K562 (cell line): ENCODE measurements at regions not wholly inside any gene's neighbourhood (a gene's known extent, or its start where the extent isn't known, plus 50 kb on each side); places are given as distances from the start of the nearest gene placed in this dataset.

Experiments used
- ATAC-seq: fragments of 200-7000 bp; cut with Tn5 transposase; 3 replicates; pipeline ENCODE4 v1.9.1; 2020; ENCODE audit warnings: moderate library complexity
- BruUV-seq: library from RNA; stranded (reverse); fragments of 400-500 nt; replicated peaks from 2 replicates; lab custom pipeline; 2021; lab: Mats Ljungman, UMichigan
- CTCF ChIA-PET: fragments of 300-600 bp; formaldehyde crosslinking; extraction: SDS; loops from one replicate; lab custom pipeline; 2021; ENCODE audit warnings: low intra/inter-chr PET ratio; lab: Yijun Ruan, JAX
- POLR2A ChIA-PET: fragments of 300-600, 350-650 bp; sonication (Branson Sonifier 250); formaldehyde crosslinking; extraction: SDS; loops from one replicate; lab custom pipeline; 2021; ENCODE audit warnings: antibody characterized with exemption, inconsistent platforms; lab: Yijun Ruan, JAX
- DNase-seq, 4 experiments: peaks; one replicate each; pipeline versions ENCODE4 v3.0.0 to v3.0.0-alpha.2; 2011 to 2018; ENCODE audit warnings: low spot score in 3 of 4, mixed read lengths in 3 of 4; ENCODE audit errors: extremely low read depth in 1 of 4
- FAIRE-seq: peaks from 2 replicates; lab custom pipeline; 2011; peaks lifted over from hg19 to GRCh38; lab: Jason Lieb, UNC
- H2AFZ ChIP-seq: 2 replicates; pipeline ENCODE4 v1.6.0; 2011; ENCODE audit warnings: low read depth, low read length, control low read depth, inconsistent platforms
- H3K27ac ChIP-seq: fragments of 200-600 bp; 3 replicates; pipeline ENCODE4 v1.8.0; 2011; ENCODE audit warnings: low read depth, mild to moderate bottlenecking, control low read depth, inconsistent platforms, low read length, moderate library complexity, mixed read lengths; ENCODE audit errors: extremely low read depth
- H3K27me3 ChIP-seq, 2 experiments: fragments of 300-600 bp in 1 of 2; 2 replicates in 1 of 2; 3 replicates in 1 of 2; pipeline versions ENCODE4 v1.6.0 to v1.8.0; 2011; ENCODE audit warnings: inconsistent platforms in 2 of 2, low read length in 2 of 2, mild to moderate bottlenecking in 1 of 2, mixed read lengths in 1 of 2, moderate library complexity in 1 of 2; ENCODE audit not compliant: control insufficient read depth in 2 of 2, insufficient read depth in 2 of 2
- H3K36me3 ChIP-seq: fragments of 300-600 bp; 3 replicates; pipeline ENCODE4 v1.8.0; 2011; ENCODE audit warnings: mild to moderate bottlenecking, low read length, inconsistent platforms; ENCODE audit not compliant: control insufficient read depth, insufficient read depth
- H3K4me1 ChIP-seq, 2 experiments: fragments of 200-600 bp in 1 of 2; replicated peaks in 1 of 2; 2 replicates in 1 of 2; 3 replicates in 1 of 2; pipeline versions ENCODE4 v1.5.1 to v1.8.0; 2011; ENCODE audit warnings: inconsistent platforms in 2 of 2, low read length in 2 of 2, mild to moderate bottlenecking in 1 of 2, mixed read lengths in 1 of 2, moderate library complexity in 1 of 2; ENCODE audit not compliant: control insufficient read depth in 2 of 2, insufficient read depth in 2 of 2
- H3K4me2 ChIP-seq: 2 replicates; pipeline ENCODE4 v1.6.1; 2011; ENCODE audit warnings: low read length, control low read depth, inconsistent platforms, mixed read lengths; ENCODE audit not compliant: insufficient read depth
- H3K4me3 ChIP-seq: fragments of 200-600 bp; sonication (generic), shearing (Covaris generic); 2 replicates; pipeline ENCODE4 v1.5.1; 2016; ENCODE audit warnings: control low read depth, inconsistent platforms
- H3K79me2 ChIP-seq: fragments of 200-600 bp; 3 replicates; pipeline ENCODE4 v1.8.0; 2011; ENCODE audit warnings: low read length, inconsistent platforms; ENCODE audit not compliant: control insufficient read depth, insufficient read depth
- H3K9ac ChIP-seq, 2 experiments: 2 replicates each; pipeline versions ENCODE4 v1.6.0 to v1.6.1; 2011; ENCODE audit warnings: low read depth in 2 of 2, low read length in 2 of 2, control low read depth in 1 of 2, inconsistent platforms in 1 of 2, mild to moderate bottlenecking in 1 of 2, mixed read lengths in 1 of 2; ENCODE audit not compliant: insufficient read depth in 1 of 2
- H3K9me1 ChIP-seq: one replicate; pipeline ENCODE4 v1.6.0; 2011; ENCODE audit warnings: inconsistent platforms, mild to moderate bottlenecking, low read length, moderate library complexity; ENCODE audit not compliant: control insufficient read depth, insufficient read depth
- H3K9me3 ChIP-seq: replicated peaks from 2 replicates; pipeline ENCODE4 v1.5.1; 2011; ENCODE audit warnings: low read depth, low read length, inconsistent platforms; ENCODE audit not compliant: control insufficient read depth, insufficient read depth
- H4K20me1 ChIP-seq: replicated peaks from 2 replicates; pipeline ENCODE4 v1.6.1; 2011; ENCODE audit warnings: low read length, inconsistent platforms, mixed read lengths; ENCODE audit not compliant: control insufficient read depth, insufficient read depth
- CHD2 ChIP-seq: IDR thresholded peaks from 2 replicates; pipeline ENCODE4 v1.6.1; 2011; ENCODE audit warnings: low read depth, low read length
- DIDO1 ChIP-seq: fragments of 450-650 bp; IDR thresholded peaks from 2 replicates; pipeline ENCODE4 v1.6.1; 2016; ENCODE audit warnings: low read depth, missing biosample characterization, missing genetic modification characterization
- EHMT2 ChIP-seq: fragments of 450-650 bp; IDR thresholded peaks from 2 replicates; pipeline ENCODE4 v1.6.1; 2018; ENCODE audit warnings: antibody characterized with exemption
- HDGF ChIP-seq: fragments of 450-650 bp; IDR thresholded peaks from 2 replicates; pipeline ENCODE4 v1.6.1; 2016
- SMAD2 ChIP-seq: fragments of 150-350 bp; IDR thresholded peaks from 2 replicates; pipeline ENCODE4 v1.6.1; 2014; ENCODE audit warnings: low read depth, mild to moderate bottlenecking, low read length
- ZSCAN29 ChIP-seq: fragments of 450-650 bp; IDR thresholded peaks from 2 replicates; pipeline ENCODE4 v1.6.1; 2017
- WGBS: fragments of 100-300 bp; shearing (Covaris generic); methylation state at CpG from one replicate; pipeline ENCODE4 v1.1.6; 2016; ENCODE audit warnings: low coverage, mixed read lengths; ENCODE audit not compliant: insufficient coverage; ENCODE audit errors: missing lambda C conversion rate; 5-methylcytosine and 5-hydroxymethylcytosine counted together
- in situ Hi-C: fragments of 300-500 bp; cut with MboI; formaldehyde crosslinking; loops from 4 replicates; pipeline ENCODE4 v1.15.0; 2018; ENCODE audit warnings: inconsistent platforms, mixed read lengths
- intact Hi-C: fragments of 100-400 bp; cut with micrococcal nuclease; formaldehyde crosslinking; loops from 2 replicates; pipeline ENCODE4 v1.14.2; 2022
- TF ChIP-seq, protein P1 (sequence below): fragments of 250-450 bp; sonication (Bioruptor Pico); IDR thresholded peaks from 2 replicates; pipeline ENCODE4 v1.4.0; 2020; ENCODE audit warnings: mild to moderate bottlenecking, moderate library complexity
- TF ChIP-seq, protein P2 (sequence below), 2 experiments: IDR thresholded peaks; 2 replicates each; pipeline ENCODE4 v1.6.1; 2012; ENCODE audit warnings: improper control_type of control experiment in 2 of 2, low read depth in 2 of 2, low read length in 2 of 2, borderline replicate concordance in 1 of 2
- TF ChIP-seq, protein P3 (sequence below), 2 experiments: IDR thresholded peaks in 1 of 2; conservative IDR thresholded peaks in 1 of 2; 2 replicates each; pipeline ENCODE4 v1.6.1; 2016; ENCODE audit warnings: low read depth in 2 of 2, mild to moderate bottlenecking in 1 of 2, missing compliant biosample characterization in 1 of 2, missing genetic modification characterization in 1 of 2, moderate library complexity in 1 of 2
- TF ChIP-seq, protein P4 (sequence below), 2 experiments: fragments of 200-800 bp in 1 of 2; sonication (Bioruptor generic) in 1 of 2; sonication (generic) in 1 of 2; formaldehyde crosslinking in 1 of 2; IDR thresholded peaks in 1 of 2; conservative IDR thresholded peaks in 1 of 2; 2 replicates each; pipeline versions ENCODE4 v1.5.0 to v1.6.1; 2016 to 2020; ENCODE audit warnings: missing compliant biosample characterization in 1 of 2, missing genetic modification characterization in 1 of 2, missing genetic modification reagents in 1 of 2

DNA sequence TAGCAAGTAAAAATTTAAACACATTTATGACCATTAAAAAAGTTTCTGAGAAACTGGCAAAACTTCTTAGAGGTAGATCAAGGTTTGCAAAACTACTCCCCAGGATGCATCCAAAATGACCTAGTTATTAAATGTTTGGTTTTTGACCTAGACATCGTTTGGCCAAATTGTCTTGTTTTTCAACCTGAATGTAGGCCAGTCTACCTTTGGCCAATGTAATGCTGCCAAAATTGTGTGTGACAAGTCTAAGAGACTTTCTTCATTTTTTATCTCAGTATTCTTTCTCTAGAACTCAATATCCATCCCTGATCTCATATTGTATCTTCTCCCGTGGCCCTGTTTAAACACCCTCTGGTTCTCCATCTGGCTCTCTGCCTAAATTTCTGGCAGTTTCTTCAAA lies 202.0 kb downstream of the CXCL12 start (continued):
- TF ChIP-seq, protein P1, sequence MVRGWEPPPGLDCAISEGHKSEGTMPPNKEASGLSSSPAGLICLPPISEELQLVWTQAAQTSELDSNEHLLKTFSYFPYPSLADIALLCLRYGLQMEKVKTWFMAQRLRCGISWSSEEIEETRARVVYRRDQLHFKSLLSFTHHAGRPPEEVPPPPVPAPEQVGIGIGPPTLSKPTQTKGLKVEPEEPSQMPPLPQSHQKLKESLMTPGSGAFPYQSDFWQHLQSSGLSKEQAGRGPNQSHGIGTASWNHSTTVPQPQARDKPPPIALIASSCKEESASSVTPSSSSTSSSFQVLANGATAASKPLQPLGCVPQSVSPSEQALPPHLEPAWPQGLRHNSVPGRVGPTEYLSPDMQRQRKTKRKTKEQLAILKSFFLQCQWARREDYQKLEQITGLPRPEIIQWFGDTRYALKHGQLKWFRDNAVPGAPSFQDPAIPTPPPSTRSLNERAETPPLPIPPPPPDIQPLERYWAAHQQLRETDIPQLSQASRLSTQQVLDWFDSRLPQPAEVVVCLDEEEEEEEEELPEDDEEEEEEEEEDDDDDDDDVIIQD (CRISPR knock-in tag), result no peak
- TF ChIP-seq, protein P2, sequence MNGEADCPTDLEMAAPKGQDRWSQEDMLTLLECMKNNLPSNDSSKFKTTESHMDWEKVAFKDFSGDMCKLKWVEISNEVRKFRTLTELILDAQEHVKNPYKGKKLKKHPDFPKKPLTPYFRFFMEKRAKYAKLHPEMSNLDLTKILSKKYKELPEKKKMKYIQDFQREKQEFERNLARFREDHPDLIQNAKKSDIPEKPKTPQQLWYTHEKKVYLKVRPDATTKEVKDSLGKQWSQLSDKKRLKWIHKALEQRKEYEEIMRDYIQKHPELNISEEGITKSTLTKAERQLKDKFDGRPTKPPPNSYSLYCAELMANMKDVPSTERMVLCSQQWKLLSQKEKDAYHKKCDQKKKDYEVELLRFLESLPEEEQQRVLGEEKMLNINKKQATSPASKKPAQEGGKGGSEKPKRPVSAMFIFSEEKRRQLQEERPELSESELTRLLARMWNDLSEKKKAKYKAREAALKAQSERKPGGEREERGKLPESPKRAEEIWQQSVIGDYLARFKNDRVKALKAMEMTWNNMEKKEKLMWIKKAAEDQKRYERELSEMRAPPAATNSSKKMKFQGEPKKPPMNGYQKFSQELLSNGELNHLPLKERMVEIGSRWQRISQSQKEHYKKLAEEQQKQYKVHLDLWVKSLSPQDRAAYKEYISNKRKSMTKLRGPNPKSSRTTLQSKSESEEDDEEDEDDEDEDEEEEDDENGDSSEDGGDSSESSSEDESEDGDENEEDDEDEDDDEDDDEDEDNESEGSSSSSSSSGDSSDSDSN (IDR thresholded peaks at IDR 0.05; ENCODE audit: borderline replicate concordance in 1 of 2, low read depth in 2 of 2, low read length in 2 of 2), result no peak
- no peak for TF ChIP-seq SMAD2
- TF ChIP-seq ZSCAN29, result no peak
- no peak for TF ChIP-seq DIDO1 (tag)

DNA sequence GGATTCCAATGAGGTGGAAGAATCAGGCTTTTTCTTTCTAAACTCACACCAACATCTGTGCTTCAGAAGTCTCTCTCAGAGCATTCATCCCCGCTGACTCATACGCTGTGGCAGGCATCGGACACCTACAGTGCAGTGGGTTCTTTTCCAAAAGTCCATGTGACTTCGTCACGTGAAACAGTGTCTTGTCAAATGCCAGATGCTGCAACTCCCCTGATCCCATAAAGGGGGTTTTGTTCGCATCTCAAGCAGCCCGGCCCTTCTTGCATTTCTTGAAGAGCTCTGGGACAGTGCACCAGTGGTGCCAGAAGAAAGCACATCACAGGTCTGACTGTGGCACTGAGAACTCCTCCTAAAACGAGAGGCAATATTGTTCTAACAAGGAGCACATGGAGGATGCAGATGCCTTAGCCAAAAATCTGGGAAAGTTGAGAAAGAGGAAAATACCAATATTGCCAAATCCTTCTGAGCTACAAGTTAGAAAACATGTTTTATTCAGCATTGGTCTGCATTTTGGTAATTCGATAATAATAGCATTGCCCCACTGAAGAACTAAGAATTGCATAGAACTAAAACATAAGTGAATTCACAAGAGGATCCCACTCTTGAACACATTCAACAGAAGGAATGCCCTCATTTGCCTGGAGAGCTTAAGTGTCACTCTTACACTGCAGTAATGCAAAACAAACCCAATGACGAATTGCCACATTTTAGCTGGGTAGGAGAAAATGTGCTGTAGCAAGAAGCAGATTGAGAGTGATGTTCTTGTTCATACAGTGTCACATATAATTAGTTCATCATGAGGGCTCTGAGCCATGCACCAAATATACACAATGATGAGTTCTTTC lies 204.4 kb downstream of the CXCL12 start:
- no peak overlapping the region for H3K4me2 ChIP-seq
- POLR2A ChIA-PET, result interaction anchor here (0.8 kb wide), 1 partner anchor 407 kb away, joined by 3 read pairs; no protein-coding TSS in a partner anchor
- FAIRE-seq, result no peak

More for the DNA sequence above, 204.4 kb downstream of the CXCL12 start:
- intact Hi-C loops, result no loop called here
- DNase-seq, result no peak
- CTCF ChIA-PET, result no interaction called here
- in situ Hi-C loops, result no loop called here
- WGBS, result under 1% methylated on average over 10 of the region's 10 CpGs
- H2AFZ ChIP-seq, result no peak overlapping the region
- no peaks in the 10 kb centered on the region for H4K20me1 ChIP-seq
- H3K27ac ChIP-seq, result no peak overlapping the region
- H3K79me2 ChIP-seq, result no peaks in the 10 kb centered on the region
- H3K9ac ChIP-seq, result no peak overlapping the region
- TF ChIP-seq CHD2, result no peak
- no peak for TF ChIP-seq EHMT2
- TF ChIP-seq, protein P3, sequence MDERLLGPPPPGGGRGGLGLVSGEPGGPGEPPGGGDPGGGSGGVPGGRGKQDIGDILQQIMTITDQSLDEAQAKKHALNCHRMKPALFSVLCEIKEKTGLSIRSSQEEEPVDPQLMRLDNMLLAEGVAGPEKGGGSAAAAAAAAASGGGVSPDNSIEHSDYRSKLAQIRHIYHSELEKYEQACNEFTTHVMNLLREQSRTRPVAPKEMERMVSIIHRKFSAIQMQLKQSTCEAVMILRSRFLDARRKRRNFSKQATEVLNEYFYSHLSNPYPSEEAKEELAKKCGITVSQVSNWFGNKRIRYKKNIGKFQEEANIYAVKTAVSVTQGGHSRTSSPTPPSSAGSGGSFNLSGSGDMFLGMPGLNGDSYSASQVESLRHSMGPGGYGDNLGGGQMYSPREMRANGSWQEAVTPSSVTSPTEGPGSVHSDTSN (CRISPR knock-in tag; IDR thresholded peaks at IDR 0.05; ENCODE audit: low read depth), result no peak
- TF ChIP-seq, protein P3 (tag; conservative IDR thresholded peaks at IDR 0.05; ENCODE audit: low read depth), result no peak
- no peak for TF ChIP-seq HDGF
- TF ChIP-seq, protein P4, sequence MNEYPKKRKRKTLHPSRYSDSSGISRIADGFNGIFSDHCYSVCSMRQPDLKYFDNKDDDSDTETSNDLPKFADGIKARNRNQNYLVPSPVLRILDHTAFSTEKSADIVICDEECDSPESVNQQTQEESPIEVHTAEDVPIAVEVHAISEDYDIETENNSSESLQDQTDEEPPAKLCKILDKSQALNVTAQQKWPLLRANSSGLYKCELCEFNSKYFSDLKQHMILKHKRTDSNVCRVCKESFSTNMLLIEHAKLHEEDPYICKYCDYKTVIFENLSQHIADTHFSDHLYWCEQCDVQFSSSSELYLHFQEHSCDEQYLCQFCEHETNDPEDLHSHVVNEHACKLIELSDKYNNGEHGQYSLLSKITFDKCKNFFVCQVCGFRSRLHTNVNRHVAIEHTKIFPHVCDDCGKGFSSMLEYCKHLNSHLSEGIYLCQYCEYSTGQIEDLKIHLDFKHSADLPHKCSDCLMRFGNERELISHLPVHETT (CRISPR knock-in tag; conservative IDR thresholded peaks at IDR 0.05 in 1 of 2, IDR thresholded peaks at IDR 0.05 in 1 of 2), result no peak
- TF ChIP-seq, all 486 proteins: peak for 0
- no peak for ATAC-seq
- Histone ChIP-seq H3K9me1 (no peaks in the 10 kb centered on the region), H3K9me3 (no peaks in the 10 kb centered on the region), H3K27me3 (peaks cover 6 to 18% of the 10 kb centered on the region in 2 experiments; a peak in 4 of 5 replicates), H3K4me1 (no peaks in the 10 kb centered on the region), H3K4me3 (no peak overlapping the region), H3K36me3 (no peaks in the 10 kb centered on the region)
- no TSS peak for BruUV-seq
